IMR-90 (cell line): ENCODE measurements at regions not wholly inside any gene's neighbourhood (a gene's known extent, or its start where the extent isn't known, plus 50 kb on each side); places are given as distances from the start of the nearest gene placed in this dataset.

Experiments used
- ATAC-seq: fragments of 200-7000 bp; cut with Tn5 transposase; 2 replicates; pipeline ENCODE4 v1.9.1; 2020; ENCODE audit warnings: low read depth, mild to moderate bottlenecking, moderate library complexity
- BruUV-seq: library from RNA; stranded (reverse); fragments of 400-500 nt; replicated peaks from 2 replicates; lab custom pipeline; 2021; lab: Mats Ljungman, UMichigan
- CTCF ChIA-PET: fragments of 300-600 bp; formaldehyde crosslinking; extraction: SDS; loops from one replicate; lab custom pipeline; 2021; ENCODE audit warnings: antibody characterized with exemption; lab: Yijun Ruan, JAX
- POLR2A ChIA-PET: fragments of 300-600 bp; sonication (Branson Sonifier 250); formaldehyde crosslinking; loops from one replicate; lab custom pipeline; 2022; ENCODE audit warnings: antibody characterized with exemption; ENCODE audit not compliant: unreplicated experiment; lab: Charles Lee
- DNase-seq: peaks from one replicate; pipeline ENCODE4 v3.0.0; 2013
- H2AFZ ChIP-seq: replicated peaks from 2 replicates; pipeline ENCODE3; 2013; ENCODE audit warnings: low read length, mild to moderate bottlenecking; ENCODE audit not compliant: poor library complexity
- H2AK5ac ChIP-seq: 2 replicates; pipeline ENCODE4 v1.6.1; 2013; ENCODE audit warnings: low read depth, low read length, inconsistent platforms
- H2AK9ac ChIP-seq: replicated peaks from 2 replicates; pipeline ENCODE3; 2013; ENCODE audit warnings: mild to moderate bottlenecking, low read depth, low read length, moderate library complexity; ENCODE audit not compliant: poor library complexity
- H2BK120ac ChIP-seq: 2 replicates; pipeline ENCODE4 v1.6.1; 2013; ENCODE audit warnings: low read depth, low read length, inconsistent platforms
- H2BK15ac ChIP-seq: 3 replicates; pipeline ENCODE4 v1.6.1; 2013; ENCODE audit warnings: low read depth, low read length, inconsistent platforms
- H2BK20ac ChIP-seq: 2 replicates; pipeline ENCODE4 v1.6.1; 2013; ENCODE audit warnings: low read depth, mild to moderate bottlenecking, inconsistent platforms, low read length, moderate library complexity
- H2BK5ac ChIP-seq: 2 replicates; pipeline ENCODE4 v1.6.1; 2013; ENCODE audit warnings: mild to moderate bottlenecking, low read depth, low read length, inconsistent platforms; ENCODE audit not compliant: poor library complexity, severe bottlenecking
- H3K14ac ChIP-seq: replicated peaks from 2 replicates; pipeline ENCODE4 v1.6.1; 2013; ENCODE audit warnings: low read depth, low read length, inconsistent platforms
- H3K18ac ChIP-seq: 2 replicates; pipeline ENCODE4 v1.6.1; 2013; ENCODE audit warnings: low read depth, low read length, control low read depth
- H3K23ac ChIP-seq: 2 replicates; pipeline ENCODE4 v1.6.1; 2013; ENCODE audit warnings: low read depth, low read length, inconsistent platforms
- H3K27ac ChIP-seq: 2 replicates; pipeline ENCODE4 v1.5.1; 2013; ENCODE audit warnings: mild to moderate bottlenecking, control low read depth, low read length; ENCODE audit not compliant: insufficient read depth
- H3K27me3 ChIP-seq: 2 replicates; pipeline ENCODE4 v1.6.1; 2013; ENCODE audit warnings: low read length; ENCODE audit not compliant: control insufficient read depth, insufficient read depth
- H3K36me3 ChIP-seq: 2 replicates; pipeline ENCODE4 v1.6.1; 2013; ENCODE audit warnings: low read length, mixed read lengths; ENCODE audit not compliant: control insufficient read depth, insufficient read depth
- H3K4ac ChIP-seq: 2 replicates; pipeline ENCODE4 v1.6.1; 2013; ENCODE audit warnings: low read depth, low read length, inconsistent platforms
- H3K4me1 ChIP-seq: 2 replicates; pipeline ENCODE4 v1.6.1; 2013; ENCODE audit warnings: low read length, mixed read lengths; ENCODE audit not compliant: control insufficient read depth, insufficient read depth
- H3K4me2 ChIP-seq: 2 replicates; pipeline ENCODE4 v1.6.1; 2013; ENCODE audit warnings: low read depth, mild to moderate bottlenecking, control low read depth, low read length, moderate library complexity
- H3K4me3 ChIP-seq: 2 replicates; pipeline ENCODE4 v1.5.1; 2013; ENCODE audit warnings: low read depth, mild to moderate bottlenecking, control low read depth, low read length, moderate library complexity; ENCODE audit not compliant: insufficient read depth
- H3K56ac ChIP-seq: 2 replicates; pipeline ENCODE4 v1.6.1; 2013; ENCODE audit warnings: low read length, inconsistent platforms; ENCODE audit not compliant: insufficient read depth; ENCODE audit errors: extremely low read depth
- H3K79me1 ChIP-seq, 2 experiments: 2 replicates each; pipeline ENCODE4 v1.6.1; 2013; ENCODE audit warnings: low read length in 2 of 2, inconsistent platforms in 1 of 2, low read depth in 1 of 2
- H3K9ac ChIP-seq: 2 replicates; pipeline ENCODE4 v1.6.1; 2013; ENCODE audit warnings: low read depth, low read length, control low read depth
- H3K9me1 ChIP-seq: 2 replicates; pipeline ENCODE4 v1.6.1; 2013; ENCODE audit warnings: low read length, inconsistent platforms; ENCODE audit not compliant: insufficient read depth
- H3K9me3 ChIP-seq: 2 replicates; pipeline ENCODE4 v1.6.1; 2013; ENCODE audit warnings: low read length; ENCODE audit not compliant: control insufficient read depth, insufficient read depth
- H4K20me1 ChIP-seq: 2 replicates; pipeline ENCODE4 v1.6.1; 2013; ENCODE audit warnings: low read length, inconsistent platforms; ENCODE audit not compliant: insufficient read depth
- H4K5ac ChIP-seq: 2 replicates; pipeline ENCODE4 v1.6.1; 2013; ENCODE audit warnings: mild to moderate bottlenecking, low read depth, low read length, control low read depth
- H4K8ac ChIP-seq, 2 experiments: 2 replicates each; pipeline ENCODE4 v1.6.1; 2013; ENCODE audit warnings: low read depth in 2 of 2, low read length in 2 of 2, control low read depth in 1 of 2, inconsistent platforms in 1 of 2
- H4K91ac ChIP-seq: 2 replicates; pipeline ENCODE4 v1.6.1; 2013; ENCODE audit warnings: low read depth, low read length, inconsistent platforms; ENCODE audit not compliant: insufficient read depth
- BHLHE40 ChIP-seq: fragments of 150-350 bp; IDR thresholded peaks from 2 replicates; pipeline ENCODE4 v1.6.1; 2016; ENCODE audit warnings: mild to moderate bottlenecking, low read depth, low read length
- CEBPB ChIP-seq: IDR thresholded peaks from 2 replicates; pipeline ENCODE4 v1.6.1; 2012; ENCODE audit warnings: low read depth, low read length, improper control_type of control experiment
- CHD1 ChIP-seq: IDR thresholded peaks from 2 replicates; pipeline ENCODE4 v1.6.1; 2012; ENCODE audit warnings: low read depth, low read length, improper control_type of control experiment
- CTCF ChIP-seq: conservative IDR thresholded peaks from 2 replicates; pipeline ENCODE4 v1.5.1; 2012; ENCODE audit warnings: mild to moderate bottlenecking, low read depth, low read length, improper control_type of control experiment
- ELK1 ChIP-seq: fragments of 150-350 bp; IDR thresholded peaks from 2 replicates; pipeline ENCODE4 v1.6.1; 2016; ENCODE audit warnings: low read depth, mild to moderate bottlenecking, low read length, moderate library complexity, borderline replicate concordance
- FOS ChIP-seq: fragments of 150-350 bp; IDR thresholded peaks from 2 replicates; pipeline ENCODE4 v1.6.1; 2016; ENCODE audit warnings: low read depth, low read length
- MAFK ChIP-seq: IDR thresholded peaks from 2 replicates; pipeline ENCODE4 v1.6.1; 2012; ENCODE audit warnings: low read depth, low read length, improper control_type of control experiment
- MAZ ChIP-seq: IDR thresholded peaks from 2 replicates; pipeline ENCODE4 v1.6.1; 2012; ENCODE audit warnings: low read depth, mild to moderate bottlenecking, low read length, improper control_type of control experiment, moderate library complexity, borderline replicate concordance
- MXI1 ChIP-seq: IDR thresholded peaks from 2 replicates; pipeline ENCODE4 v1.6.1; 2012; ENCODE audit warnings: low read depth, mild to moderate bottlenecking, low read length, moderate library complexity, borderline replicate concordance
- NFE2L2 ChIP-seq: fragments of 150-350 bp; IDR thresholded peaks from 2 replicates; pipeline ENCODE4 v1.6.1; 2016; ENCODE audit warnings: low read depth, mild to moderate bottlenecking, low read length
- POLR2A ChIP-seq: IDR thresholded peaks from 2 replicates; pipeline ENCODE4 v1.6.1; 2012; ENCODE audit warnings: mild to moderate bottlenecking, low read depth, low read length
- RAD21 ChIP-seq: IDR thresholded peaks from 2 replicates; pipeline ENCODE4 v1.6.1; 2012; ENCODE audit warnings: low read length, improper control_type of control experiment
- RCOR1 ChIP-seq: IDR thresholded peaks from 2 replicates; pipeline ENCODE4 v1.6.1; 2012; ENCODE audit warnings: mild to moderate bottlenecking, low read length, improper control_type of control experiment; ENCODE audit not compliant: insufficient replicate concordance
- RFX5 ChIP-seq: IDR thresholded peaks from 2 replicates; pipeline ENCODE4 v1.8.0; 2012; ENCODE audit warnings: low read depth, mild to moderate bottlenecking, low read length, moderate library complexity
- SMC3 ChIP-seq: fragments of 150-350 bp; IDR thresholded peaks from 2 replicates; pipeline ENCODE4 v1.6.1; 2016; ENCODE audit warnings: low read depth, mild to moderate bottlenecking, antibody characterized with exemption, low read length, moderate library complexity
- USF2 ChIP-seq: fragments of 150-350 bp; IDR thresholded peaks from 2 replicates; pipeline ENCODE4 v1.6.1; 2017; ENCODE audit warnings: mild to moderate bottlenecking, antibody characterized with exemption, low read length, low read depth
- WGBS, 2 experiments: methylation state at CpG; one replicate each; pipeline versions ENCODE4 v1.1.5 to v1.1.7; 2013; ENCODE audit warnings: missing lambda C conversion rate in 2 of 2; ENCODE audit not compliant: insufficient read length in 1 of 2; ENCODE audit errors: extremely low coverage in 2 of 2; 5-methylcytosine and 5-hydroxymethylcytosine counted together
- dilution Hi-C: fragments of 300-500 bp; cut with HindIII; formaldehyde crosslinking; loops from one replicate; pipeline ENCODE4 v1.14.3; 2018; ENCODE audit warnings: low sequenced_read_pairs; ENCODE audit not compliant: unreplicated experiment
- in situ Hi-C: fragments of 300-500 bp; cut with MboI; formaldehyde crosslinking; loops from 3 replicates; pipeline ENCODE4 v1.14.3; 2019; ENCODE audit warnings: low sequenced_read_pairs, inconsistent platforms, mixed read lengths
- intact Hi-C: fragments of 100-400 bp; cut with micrococcal nuclease; formaldehyde crosslinking; loops from 2 replicates; pipeline ENCODE4 v1.10.0; 2022

GRCh38 chr4:28259951-28260350 is 1399.3 kb downstream of the STIM2 start:
- Histone ChIP-seq H2BK15ac (no peak overlapping the region), H3K9me3 (no peaks in the 10 kb centered on the region; the same call in 1 of the 2 replicates), H2BK120ac (no peak overlapping the region), H3K36me3 (no peaks in the 10 kb centered on the region), H4K91ac (no peak overlapping the region), H3K56ac (no peak overlapping the region), H3K27ac (no peak overlapping the region), H3K14ac (no peak overlapping the region), H3K9me1 (no peaks in the 10 kb centered on the region), H2AK5ac (no peak overlapping the region), H3K4me2 (no peak overlapping the region), H3K4me3 (no peak overlapping the region), H2BK20ac (no peak overlapping the region), H2AK9ac (no peak overlapping the region), H4K20me1 (no peaks in the 10 kb centered on the region), H3K4ac (no peak overlapping the region), H3K9ac (no peak overlapping the region), H3K23ac (no peak overlapping the region), H3K18ac (no peak overlapping the region), H3K4me1 (no peaks in the 10 kb centered on the region; the same call in 1 of the 2 replicates), H3K79me1 (no peaks in the 10 kb centered on the region), H2AFZ (no peak overlapping the region), H4K8ac (no peak overlapping the region), H3K27me3 (no peaks in the 10 kb centered on the region), H4K5ac (no peak overlapping the region), H2BK5ac (no peak overlapping the region)
- in situ Hi-C loops (no loop called here), dilution Hi-C loops (no loop called here), intact Hi-C loops (no loop called here)
- POLR2A ChIA-PET = no interaction called here
- BruUV-seq = no TSS peak
- DNase-seq (no peak), ATAC-seq (no peak)
- no CpG with 5 or more reads among the region's 1 CpG for WGBS, 2 experiments
- no peak for TF ChIP-seq POLR2A
- TF ChIP-seq CHD1 = no peak
- TF ChIP-seq USF2 = no peak
- TF ChIP-seq FOS = no peak
- no peak for TF ChIP-seq RCOR1
- TF ChIP-seq MAFK = no peak
- TF ChIP-seq CTCF = no peak
- no peak for TF ChIP-seq NFE2L2
- no peak for TF ChIP-seq BHLHE40
- TF ChIP-seq RAD21 = no peak
- no peak for TF ChIP-seq RFX5
- TF ChIP-seq MAZ = no peak
- TF ChIP-seq CEBPB = no peak
- no peak for TF ChIP-seq MXI1
- no peak for TF ChIP-seq SMC3
- no peak for TF ChIP-seq ELK1
- CTCF ChIA-PET = no interaction called here
